Activated T-cell treated with anti-CD3 and anti-CD28 coated beads, Interleukin-2, amount 50 U/mL, for 72 hours (primary cell): ENCODE measurements at regions not wholly inside any gene's neighbourhood (a gene's known extent, or its start where the extent isn't known, plus 50 kb on each side); places are given as distances from the start of the nearest gene placed in this dataset.
A peak's percentile ranks its signal among the peaks of the same experiment; 100 is the strongest.

ENCODE experiments used
- ATAC-seq, 2 donors: fragments of 150-1000 bp; cut with Tn5 transposase; replicated peaks in 1 of 2; 2 replicates each; pipeline ENCODE4 v1.10.0; 2021; ENCODE audit warnings: moderate library complexity in 2 of 2, mild to moderate bottlenecking in 1 of 2
- DNase-seq, 2 donors: peaks; one replicate each; pipeline ENCODE4 v3.0.0; 2021 to 2022; ENCODE audit warnings: mixed read lengths in 1 of 2
- H3K27ac Mint-ChIP-seq: one replicate; pipeline ENCODE4 v1.8.0; 2022; ENCODE audit warnings: mild to moderate bottlenecking, moderate library complexity, mixed read lengths
- H3K27me3 Mint-ChIP-seq: one replicate; pipeline ENCODE4 v1.8.0; 2022; ENCODE audit warnings: low read depth, mixed read lengths
- H3K36me3 Mint-ChIP-seq, 2 donors: one replicate each; pipeline ENCODE4 v1.8.0; 2022; ENCODE audit warnings: mixed read lengths in 2 of 2, mild to moderate bottlenecking in 1 of 2; ENCODE audit not compliant: insufficient read depth in 2 of 2
- H3K4me1 Mint-ChIP-seq: one replicate; pipeline ENCODE4 v1.8.0; 2022; ENCODE audit warnings: low read depth, mixed read lengths
- H3K4me3 Mint-ChIP-seq, 2 donors: one replicate each; pipeline ENCODE4 v1.8.0; 2022; ENCODE audit warnings: mild to moderate bottlenecking in 2 of 2, mixed read lengths in 2 of 2, moderate library complexity in 2 of 2
- H3K9me3 Mint-ChIP-seq, 2 donors: one replicate each; pipeline ENCODE4 v1.8.0; 2022; ENCODE audit warnings: mixed read lengths in 2 of 2

DNA sequence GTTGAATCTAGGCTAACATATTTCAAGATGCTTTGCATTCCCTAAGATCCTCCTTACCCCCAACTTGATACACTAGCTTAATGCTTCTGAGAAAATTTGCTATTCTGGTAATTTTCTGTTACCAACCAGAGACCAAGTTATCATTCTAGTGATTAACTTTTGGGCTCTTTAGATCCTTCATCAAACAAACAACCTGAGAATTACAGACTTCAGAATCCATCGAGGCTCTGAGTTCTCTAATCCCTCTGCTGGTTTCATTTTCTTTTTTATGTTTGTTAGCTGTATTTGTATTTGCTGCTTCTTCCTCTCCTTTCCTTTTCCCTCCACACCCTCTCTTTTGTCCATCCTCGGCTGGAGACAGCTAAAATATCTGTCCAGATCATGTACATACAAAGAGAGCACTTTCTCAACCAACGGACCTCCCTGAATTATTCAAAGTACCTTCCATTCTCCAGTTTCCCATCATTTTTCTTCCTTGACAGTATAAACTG lies 98.7 kb upstream of the RIPOR2 start:
- Mint-ChIP-seq H3K4me1 (peaks cover 46% of the 10 kb centered on the region), H3K36me3 (peaks cover 3 to 5% of the 10 kb centered on the region in 2 donors), H3K27ac (peak overlapping the region; percentile 98), H3K9me3 (no peaks in the 10 kb centered on the region), H3K27me3 (no peaks in the 10 kb centered on the region), H3K4me3 (peak overlapping the region; percentile 89 to 98)
- DNase-seq (no peak), ATAC-seq (no peak)

GRCh38 chr6:25035174-25035511 lies 99.4 kb upstream of the RIPOR2 start:
- H3K9me3 Mint-ChIP-seq = no peaks in the 10 kb centered on the region
- no peak for DNase-seq
- peaks cover 3 to 5% of the 10 kb centered on the region in 2 donors for H3K36me3 Mint-ChIP-seq
- H3K27ac Mint-ChIP-seq = peak overlapping the region; percentile 98
- peak overlapping the region; percentile 89 to 98 for H3K4me3 Mint-ChIP-seq
- H3K27me3 Mint-ChIP-seq = no peaks in the 10 kb centered on the region
- peaks cover 46% of the 10 kb centered on the region for H3K4me1 Mint-ChIP-seq
- no peak for ATAC-seq

DNA sequence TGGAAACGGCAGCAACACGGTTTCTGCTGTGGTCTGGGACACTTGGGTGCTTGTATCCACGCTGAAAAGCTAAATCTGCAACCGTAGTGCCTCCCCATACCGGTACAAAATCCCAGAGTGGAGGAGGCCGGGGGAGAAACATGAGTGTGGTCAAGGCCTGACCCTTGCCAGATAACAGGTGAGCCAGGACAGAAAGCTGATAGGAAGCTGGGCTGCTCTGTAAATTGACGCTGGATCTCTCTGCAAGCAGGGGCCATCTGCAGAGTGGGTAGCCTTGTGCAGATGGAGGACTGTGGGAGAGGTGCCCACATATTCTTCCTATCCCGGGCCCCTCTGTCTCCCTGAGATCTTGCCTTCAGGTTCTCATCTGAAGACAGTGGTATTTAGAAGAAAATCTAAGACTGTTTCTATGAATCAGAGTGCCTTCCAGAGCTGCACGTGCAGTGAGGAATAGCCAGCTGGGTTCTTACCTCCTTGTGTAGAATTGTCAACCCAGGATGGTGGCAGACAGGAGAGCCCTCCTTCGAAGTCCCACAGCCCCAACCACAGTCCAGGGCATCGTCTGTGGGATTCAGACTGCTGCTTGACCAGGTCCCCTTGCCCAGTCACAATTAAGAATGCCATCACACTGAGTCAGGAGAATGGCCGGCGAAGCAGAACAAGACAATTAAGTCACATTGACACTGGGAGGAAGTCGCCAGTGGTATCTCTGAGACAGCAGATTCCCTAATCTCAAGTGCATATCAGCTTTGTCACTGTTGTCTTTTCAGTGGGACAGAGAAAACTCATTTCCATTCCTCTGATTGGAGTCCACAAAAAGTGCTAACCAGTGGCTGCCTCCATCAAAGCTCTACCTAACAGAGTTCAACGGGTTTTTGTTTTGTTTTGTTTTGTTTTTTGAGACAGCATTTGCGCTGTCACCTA lies 100.0 kb upstream of the RIPOR2 start:
- peak overlapping the region; percentile 98 for H3K27ac Mint-ChIP-seq
- H3K9me3 Mint-ChIP-seq = no peaks in the 10 kb centered on the region
- no peaks in the 10 kb centered on the region for H3K27me3 Mint-ChIP-seq
- H3K4me3 Mint-ChIP-seq = peak overlapping the region; percentile 89 to 98
- H3K36me3 Mint-ChIP-seq = peaks cover 4 to 5% of the 10 kb centered on the region in 2 donors
- ATAC-seq = peak; percentile 56 to 63
- DNase-seq = no peak
- H3K4me1 Mint-ChIP-seq = peaks cover 51% of the 10 kb centered on the region

GRCh38 chr6:25036461-25036860 lies 100.7 kb upstream of the RIPOR2 start:
- DNase-seq = no peak
- H3K36me3 Mint-ChIP-seq = peaks cover 6 to 8% of the 10 kb centered on the region in 2 donors
- no peaks in the 10 kb centered on the region for H3K27me3 Mint-ChIP-seq
- peak overlapping the region; percentile 89 to 98 for H3K4me3 Mint-ChIP-seq
- ATAC-seq = no peak
- H3K27ac Mint-ChIP-seq = peak overlapping the region; percentile 98
- peaks cover 58% of the 10 kb centered on the region for H3K4me1 Mint-ChIP-seq
- H3K9me3 Mint-ChIP-seq = no peaks in the 10 kb centered on the region

DNA sequence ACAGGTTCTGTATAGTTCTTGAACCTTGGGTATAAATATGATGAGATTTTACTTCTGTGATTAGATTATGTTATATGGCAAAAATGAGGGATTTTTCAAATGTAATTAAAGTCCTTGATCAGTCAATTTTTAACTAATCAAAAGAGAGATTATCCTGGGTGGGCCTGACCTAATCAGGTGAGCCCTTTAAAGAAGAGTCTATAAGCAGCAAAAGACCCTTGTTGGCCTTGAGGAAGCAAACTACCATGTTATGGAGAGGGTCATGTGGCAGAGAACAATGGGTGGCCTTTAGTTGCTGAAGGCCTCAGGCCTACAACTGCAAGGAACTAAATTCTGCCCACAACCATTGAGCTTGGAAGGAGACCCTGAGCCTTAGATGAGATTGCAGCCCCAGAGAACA lies 102.5 kb upstream of the RIPOR2 start:
- H3K27ac Mint-ChIP-seq = peak overlapping the region; percentile 100
- H3K9me3 Mint-ChIP-seq = no peaks in the 10 kb centered on the region
- DNase-seq = no peak
- H3K4me1 Mint-ChIP-seq = peaks cover 76% of the 10 kb centered on the region
- H3K36me3 Mint-ChIP-seq = peaks cover 7 to 9% of the 10 kb centered on the region in 2 donors
- H3K27me3 Mint-ChIP-seq = no peaks in the 10 kb centered on the region
- peak overlapping the region; percentile 89 to 100 for H3K4me3 Mint-ChIP-seq
- no peak for ATAC-seq

GRCh38 chr6:25038999-25039398 lies 103.2 kb upstream of the RIPOR2 start:
- no peaks in the 10 kb centered on the region for H3K27me3 Mint-ChIP-seq
- H3K27ac Mint-ChIP-seq = peak overlapping the region; percentile 100
- peaks cover 7 to 9% of the 10 kb centered on the region in 2 donors for H3K36me3 Mint-ChIP-seq
- DNase-seq (no peak), ATAC-seq (no peak)
- no peaks in the 10 kb centered on the region for H3K9me3 Mint-ChIP-seq
- peaks cover 78% of the 10 kb centered on the region for H3K4me1 Mint-ChIP-seq
- H3K4me3 Mint-ChIP-seq = peak overlapping the region; percentile 89 to 100

- H3K9me3 Mint-ChIP-seq = no peaks in the 10 kb centered on the region
- ATAC-seq (peak; percentile 40 to 49), DNase-seq (no peak)
- H3K36me3 Mint-ChIP-seq = peaks cover 7 to 9% of the 10 kb centered on the region in 2 donors
- H3K27ac Mint-ChIP-seq = peak overlapping the region; percentile 100
- peak overlapping the region; percentile 89 to 100 for H3K4me3 Mint-ChIP-seq
- peaks cover 55% of the 10 kb centered on the region for H3K4me1 Mint-ChIP-seq
- H3K27me3 Mint-ChIP-seq = no peaks in the 10 kb centered on the region
Observed at GRCh38 chr6:25041485-25042035, 105.8 kb upstream of the RIPOR2 start.

GRCh38 chr6:25042036-25042521 lies 106.3 kb upstream of the RIPOR2 start:
- peak; percentile 59 to 70 for ATAC-seq
- H3K4me1 Mint-ChIP-seq = peaks cover 52% of the 10 kb centered on the region
- peaks cover 7 to 9% of the 10 kb centered on the region in 2 donors for H3K36me3 Mint-ChIP-seq
- H3K9me3 Mint-ChIP-seq = no peaks in the 10 kb centered on the region
- peak overlapping the region; percentile 100 for H3K27ac Mint-ChIP-seq
- peak; percentile 35 to 50 for DNase-seq
- no peaks in the 10 kb centered on the region for H3K27me3 Mint-ChIP-seq
- H3K4me3 Mint-ChIP-seq = peak overlapping the region; percentile 89 to 100

- DNase-seq (no peak), ATAC-seq (peak; percentile 32 to 41)
- Mint-ChIP-seq H3K9me3 (no peaks in the 10 kb centered on the region), H3K36me3 (peaks cover 7 to 8% of the 10 kb centered on the region in 2 donors), H3K4me1 (peaks cover 52% of the 10 kb centered on the region), H3K27me3 (no peaks in the 10 kb centered on the region), H3K4me3 (peak overlapping the region; percentile 89 to 100), H3K27ac (peak overlapping the region; percentile 100)
Observed at GRCh38 chr6:25042536-25042935, 106.8 kb upstream of the RIPOR2 start.

GRCh38 chr6:25042984-25043725 lies 107.4 kb upstream of the RIPOR2 start:
- Mint-ChIP-seq H3K27ac (peak overlapping the region; percentile 100), H3K27me3 (no peaks in the 10 kb centered on the region), H3K4me1 (peaks cover 52% of the 10 kb centered on the region), H3K36me3 (peaks cover 7% of the 10 kb centered on the region in 2 donors), H3K9me3 (no peaks in the 10 kb centered on the region), H3K4me3 (peak overlapping the region; percentile 89 to 100)
- DNase-seq (no peak), ATAC-seq (no peak)

DNA sequence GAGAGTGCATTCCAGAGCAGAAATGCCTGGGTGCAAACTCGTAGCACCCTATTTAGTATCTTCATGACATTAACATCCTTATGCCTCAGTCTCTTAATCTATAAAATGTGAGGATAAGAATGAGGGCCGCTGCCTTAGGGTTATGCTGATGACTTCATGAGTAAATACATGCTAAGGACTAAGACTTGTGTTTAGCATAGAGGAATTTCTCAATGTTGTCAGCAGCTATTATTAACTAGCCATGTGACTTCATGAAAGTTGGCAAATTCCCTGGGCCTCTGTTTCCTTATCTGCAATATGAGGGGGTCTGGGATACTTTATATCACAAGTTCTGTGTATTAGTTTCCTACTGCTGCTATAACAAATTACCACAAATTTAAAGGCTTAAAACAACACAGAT lies 108.1 kb upstream of the RIPOR2 start:
- Mint-ChIP-seq H3K4me1 (peaks cover 46% of the 10 kb centered on the region), H3K4me3 (no peak overlapping the region), H3K27me3 (no peaks in the 10 kb centered on the region), H3K27ac (no peak overlapping the region), H3K9me3 (no peaks in the 10 kb centered on the region), H3K36me3 (peaks cover 4% of the 10 kb centered on the region in 2 donors)
- DNase-seq = no peak
- ATAC-seq = no peak

DNA sequence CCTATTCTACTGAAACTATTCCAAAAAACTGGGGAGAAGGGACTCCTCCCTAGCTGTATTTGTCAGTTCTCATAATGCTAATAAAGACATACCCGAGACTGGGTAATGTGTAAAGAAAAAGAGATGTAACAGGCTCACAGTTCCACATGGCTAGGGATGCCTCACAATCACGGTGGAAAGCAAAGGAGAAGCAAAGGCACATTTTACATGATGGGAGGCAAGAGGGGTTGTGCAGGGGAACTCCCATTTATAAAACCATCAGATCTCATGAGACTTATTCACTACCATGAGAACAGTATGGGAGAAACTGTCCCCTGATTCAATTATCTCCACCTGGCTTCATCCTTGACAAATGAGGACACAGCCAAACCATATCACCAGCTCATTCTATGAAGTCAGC lies 111.2 kb upstream of the RIPOR2 start:
- DNase-seq = no peak
- no peak for ATAC-seq
- no peak overlapping the region for H3K27ac Mint-ChIP-seq
- no peaks in the 10 kb centered on the region for H3K27me3 Mint-ChIP-seq
- no peak overlapping the region for H3K4me3 Mint-ChIP-seq
- peaks cover 44% of the 10 kb centered on the region for H3K4me1 Mint-ChIP-seq
- no peaks in the 10 kb centered on the region for H3K9me3 Mint-ChIP-seq
- no peaks in the 10 kb centered on the region for H3K36me3 Mint-ChIP-seq

DNA sequence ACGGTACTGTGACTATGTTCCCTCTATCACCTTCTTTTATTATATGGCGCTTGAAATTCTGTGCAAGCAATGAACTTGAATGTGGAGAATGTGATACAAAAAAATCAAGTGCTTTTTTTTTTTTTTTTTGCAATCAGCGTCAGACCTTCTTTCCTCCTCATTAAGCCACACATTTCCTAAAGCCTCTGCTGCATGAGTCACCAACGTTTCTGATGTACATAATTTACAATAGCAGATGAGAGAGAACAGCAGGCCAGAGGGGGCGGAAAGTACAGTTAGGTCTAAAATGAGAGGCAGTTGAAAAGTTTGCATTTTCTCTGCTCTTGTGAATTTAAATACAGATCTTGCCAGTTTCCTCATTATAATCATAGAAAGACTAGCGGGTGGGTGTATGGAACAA lies 114.6 kb upstream of the RIPOR2 start:
- Mint-ChIP-seq H3K9me3 (no peaks in the 10 kb centered on the region), H3K4me1 (peaks cover 61% of the 10 kb centered on the region), H3K27me3 (no peaks in the 10 kb centered on the region), H3K4me3 (peak overlapping the region; percentile 53 to 92), H3K27ac (peak overlapping the region; percentile 92), H3K36me3 (no peaks in the 10 kb centered on the region)
- DNase-seq (peak; percentile 66 to 69), ATAC-seq (peak; percentile 95 to 97)
